LHCN-M2 (cell line): ENCODE measurements at regions not wholly inside any gene's neighbourhood (a gene's known extent, or its start where the extent isn't known, plus 50 kb on each side); places are given as distances from the start of the nearest gene placed in this dataset.

Experiments
- DNase-seq: peaks from one replicate; pipeline ENCODE4 v3.0.0-alpha.2; 2012; ENCODE audit warnings: low read depth

- DNase-seq: no peak
These were observed 529.1 kb upstream of the CCDC54 start for GRCh38 chr3:106848099-106848498.

DNA sequence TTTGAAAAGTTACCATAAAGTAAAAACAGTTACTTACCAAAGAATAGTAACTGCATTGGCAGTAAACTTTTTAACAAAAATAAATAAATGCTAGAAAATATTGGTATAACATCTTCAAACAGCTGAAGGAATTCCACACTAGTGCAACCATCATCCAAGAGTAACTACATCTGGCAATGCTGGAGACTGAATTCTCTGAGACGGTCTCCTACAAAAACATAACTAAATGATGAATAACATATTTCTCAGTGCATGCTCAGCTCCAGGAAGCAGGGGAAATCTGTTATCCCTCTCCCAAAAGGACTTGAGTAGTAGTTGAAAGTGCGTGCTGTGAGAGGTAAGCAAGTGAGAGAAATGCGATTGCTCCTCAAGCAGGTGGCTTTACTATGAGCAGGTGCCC, 526.8 kb upstream of the CCDC54 start:
- peak; percentile 77 for DNase-seq

GRCh38 chr3:106858321-106858720, 518.9 kb upstream of the CCDC54 start:
- DNase-seq: peak; percentile 80

DNA sequence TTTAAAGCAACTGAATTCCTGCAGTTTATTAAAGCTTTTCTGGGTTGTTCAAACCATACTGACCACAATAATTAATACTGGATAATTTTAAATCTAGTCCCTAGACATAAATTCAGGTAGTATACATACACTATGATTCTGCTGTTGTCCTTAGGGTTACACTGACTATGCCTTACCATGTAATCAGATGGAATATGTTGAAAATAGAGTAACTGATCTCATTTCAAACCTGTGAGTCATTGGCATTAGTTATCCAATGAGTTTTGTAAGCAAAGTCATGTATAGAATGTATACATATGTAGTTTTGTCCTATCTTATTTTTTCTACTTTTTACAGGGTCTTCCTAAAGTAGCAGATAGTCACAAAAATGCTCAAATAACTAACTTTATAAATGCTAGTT, 517.1 kb upstream of the CCDC54 start:
- no peak for DNase-seq

GRCh38 chr3:106862067-106862466, 515.2 kb upstream of the CCDC54 start:
- peak; percentile 82 for DNase-seq

DNA sequence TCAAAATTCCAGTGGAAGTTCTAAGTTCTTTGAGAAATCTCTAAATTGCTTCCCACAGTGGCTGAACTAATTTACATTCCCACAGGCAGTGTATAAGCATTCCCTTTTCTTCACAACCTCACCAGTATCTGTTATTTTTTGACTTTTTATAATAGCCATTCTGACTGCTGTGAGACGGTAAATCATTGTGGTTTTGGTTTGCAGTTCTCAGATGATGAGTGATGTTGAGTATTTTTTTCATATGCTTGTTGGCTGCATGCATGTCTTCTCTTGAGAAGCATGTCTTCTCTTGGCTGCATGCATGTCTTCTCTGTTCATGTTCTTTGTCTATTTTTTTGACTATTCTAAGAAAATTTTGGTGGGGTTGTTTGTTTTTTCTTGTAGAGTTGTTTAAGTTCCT, 499.6 kb upstream of the CCDC54 start:
- peak; percentile 47 for DNase-seq

GRCh38 chr3:106880206-106880605, 497.0 kb upstream of the CCDC54 start:
- no peak for DNase-seq

GRCh38 chr3:106881186-106881585, 496.1 kb upstream of the CCDC54 start:
- DNase-seq: no peak

- no peak for DNase-seq
These were observed 494.9 kb upstream of the CCDC54 start for GRCh38 chr3:106882297-106882696.

DNA sequence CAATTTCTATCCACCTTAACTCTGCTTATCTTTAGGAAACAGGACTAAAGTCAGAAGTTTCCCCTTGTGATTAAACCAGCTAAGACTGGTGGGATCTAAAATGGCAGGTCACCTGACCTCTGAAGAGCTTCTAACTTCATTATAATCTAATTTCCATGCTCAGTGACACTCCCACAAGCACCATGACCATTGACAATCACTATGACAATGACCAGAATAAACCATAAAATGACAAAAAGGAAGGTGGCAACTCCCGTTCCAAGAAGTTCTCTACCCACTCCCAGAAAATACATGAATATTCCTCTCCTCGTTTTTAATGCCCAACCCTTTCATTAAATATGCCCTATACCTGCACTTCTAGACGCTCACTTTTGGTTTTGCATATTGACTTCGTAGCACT, 471.2 kb upstream of the CCDC54 start:
- no peak for DNase-seq

DNA sequence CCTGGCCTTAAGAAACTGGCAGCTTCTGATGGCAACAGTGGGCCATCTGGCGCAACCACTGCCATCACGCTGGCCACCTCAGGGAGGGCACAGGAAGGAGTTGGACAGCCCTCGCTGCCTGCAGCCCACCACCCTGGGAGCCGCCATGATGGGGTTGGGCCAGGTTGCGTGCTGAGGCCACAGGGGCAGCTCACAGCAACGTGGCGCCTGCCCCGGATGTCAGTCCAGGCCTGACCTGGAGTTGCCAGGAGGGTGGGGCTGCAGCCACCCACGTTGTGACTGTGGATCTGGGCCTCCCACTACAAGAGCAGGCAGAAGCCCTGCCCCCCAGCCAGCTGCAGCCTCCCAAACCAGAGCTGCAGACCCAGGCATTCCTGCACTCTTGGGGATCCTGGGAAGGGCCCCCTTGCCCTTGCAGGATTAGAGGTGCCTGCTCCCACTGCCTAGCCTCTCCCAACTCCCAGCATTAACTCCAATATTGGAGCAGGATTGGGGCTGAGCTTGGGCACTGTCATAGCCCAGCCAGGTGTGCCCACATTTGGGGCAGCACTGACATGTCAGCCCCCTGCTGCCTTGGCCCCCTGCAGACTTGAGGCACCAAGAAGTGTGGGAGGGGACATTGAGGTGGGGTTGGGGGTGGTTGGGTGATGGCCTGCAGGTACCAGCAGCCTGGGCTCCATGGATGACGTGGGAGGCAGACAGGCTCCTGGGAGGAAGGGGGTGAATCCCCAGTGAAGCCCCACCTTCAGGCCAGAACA, 468.9 kb upstream of the CCDC54 start:
- DNase-seq: no peak

DNA sequence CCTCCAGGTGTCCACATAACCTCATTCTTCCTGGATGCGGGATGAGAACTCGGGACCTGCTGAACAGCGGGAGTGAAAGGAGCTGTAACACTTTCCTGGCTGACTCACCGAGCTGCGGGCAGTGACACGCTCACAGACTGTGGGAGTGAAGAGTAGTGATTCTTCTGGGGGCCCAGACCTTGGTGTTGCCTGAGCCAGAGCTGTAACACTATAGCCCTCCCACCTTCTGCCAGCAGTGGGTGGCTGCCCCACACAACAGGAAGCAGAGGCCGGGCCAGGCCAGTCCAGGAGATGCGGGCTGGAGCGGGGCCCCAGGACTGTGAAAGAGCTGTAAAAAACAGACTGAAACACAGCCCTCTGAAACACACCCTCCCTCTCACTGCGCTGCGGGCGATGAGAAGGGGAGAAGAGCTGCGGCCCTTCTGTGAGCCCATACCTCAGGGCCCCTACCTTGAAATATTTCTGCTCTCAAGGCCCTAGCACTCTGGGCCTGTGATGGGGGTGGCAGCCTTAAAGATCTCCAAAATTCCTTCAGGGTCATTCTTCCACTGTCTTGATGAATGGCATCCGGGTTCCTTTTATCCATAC, 464.0 kb upstream of the CCDC54 start:
- no peak for DNase-seq

DNA sequence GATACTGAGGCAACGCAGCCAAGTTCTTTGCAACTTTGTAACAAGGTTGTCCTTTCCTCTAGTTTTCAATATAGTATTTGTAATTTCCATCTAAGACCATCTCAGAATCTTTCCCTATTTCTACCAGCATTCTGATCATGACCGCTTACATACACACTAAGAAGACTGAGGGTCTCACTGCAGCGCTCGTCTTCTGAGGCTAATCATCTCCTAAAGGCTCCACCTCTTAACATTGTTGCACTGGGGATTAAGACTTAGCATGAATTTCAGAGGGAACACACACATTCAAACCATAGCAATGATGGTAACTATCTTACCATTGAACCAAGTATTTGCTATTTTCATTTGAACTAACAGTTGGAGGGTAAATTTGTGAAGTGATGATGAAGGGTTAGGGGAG, 463.3 kb upstream of the CCDC54 start:
- DNase-seq: no peak

DNA sequence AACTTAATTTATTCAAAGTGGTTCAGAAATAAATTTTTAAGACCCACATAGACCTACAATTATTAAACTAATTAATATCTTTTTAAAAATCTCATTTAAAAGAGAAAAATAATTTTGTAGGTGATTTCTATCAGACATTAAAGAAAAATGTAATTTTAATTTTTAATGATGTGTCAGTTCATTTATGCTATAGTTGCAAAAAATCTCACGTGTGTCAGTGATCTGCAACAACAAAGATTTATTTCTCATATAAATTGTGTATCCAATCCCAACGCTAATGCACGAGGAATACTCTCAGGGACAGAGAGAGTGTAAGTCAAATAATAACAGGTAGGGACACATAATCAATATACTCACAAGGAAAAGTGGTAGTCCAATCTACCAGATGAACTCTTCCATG, 456.6 kb upstream of the CCDC54 start:
- DNase-seq: no peak

- no peak for DNase-seq
These were observed 448.2 kb upstream of the CCDC54 start for GRCh38 chr3:106929081-106929480.

DNA sequence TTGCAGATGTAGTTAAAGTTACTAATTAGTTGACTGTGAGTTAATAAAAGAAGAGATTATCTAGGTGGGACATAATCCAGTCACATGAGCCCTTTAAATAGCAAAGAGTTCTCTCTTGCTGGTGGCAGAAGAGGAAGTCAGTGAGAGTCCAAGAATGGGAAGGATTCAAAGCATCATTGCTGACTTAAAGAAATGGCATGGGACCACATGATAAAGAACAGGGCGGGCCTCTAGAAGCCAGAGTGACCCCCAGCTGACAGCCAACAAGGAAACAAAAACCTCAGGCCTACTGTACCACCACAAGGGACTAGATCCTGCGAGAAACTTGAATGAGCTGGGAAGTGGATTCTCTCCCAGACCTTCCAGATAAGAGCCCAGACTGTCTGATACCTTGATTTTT, 447.2 kb upstream of the CCDC54 start:
- no peak for DNase-seq

DNA sequence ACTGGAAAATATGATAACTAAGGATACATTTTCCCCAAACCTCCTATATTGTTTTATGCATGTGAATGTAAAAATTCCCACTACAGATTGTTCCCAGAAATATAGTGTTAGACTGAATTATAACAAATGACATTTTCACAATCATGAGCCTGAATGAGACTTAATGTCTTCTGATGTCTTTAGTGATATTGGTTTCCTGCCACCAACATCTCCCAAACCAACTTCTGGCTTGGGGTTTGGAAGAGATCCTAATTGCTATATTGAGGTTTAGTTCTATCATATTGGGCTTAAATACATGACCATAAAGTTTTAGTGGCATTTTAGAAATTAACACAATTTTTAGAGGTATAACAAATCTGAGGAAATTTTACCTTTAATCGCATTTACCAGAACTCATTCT, 445.3 kb upstream of the CCDC54 start:
- no peak for DNase-seq

- DNase-seq: no peak
These were observed 440.9 kb upstream of the CCDC54 start for GRCh38 chr3:106936337-106936736.

DNA sequence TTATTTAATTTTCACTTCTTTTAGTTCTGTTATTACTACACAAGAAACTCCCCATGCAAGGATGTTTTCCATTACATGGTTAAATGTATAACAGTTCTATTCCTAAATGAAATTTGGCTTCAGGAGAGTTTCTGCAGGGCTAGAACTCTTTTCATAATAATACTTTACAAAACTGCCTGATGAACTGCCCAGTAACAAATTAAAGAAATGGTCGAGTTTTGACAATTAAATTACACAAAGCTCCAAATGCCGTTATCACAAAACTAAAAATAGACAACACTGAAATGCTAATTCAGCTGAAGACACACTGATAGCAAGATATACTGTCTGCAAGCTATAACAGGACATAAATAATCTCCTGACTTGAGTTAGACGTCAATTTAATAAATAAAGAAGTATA, 435.2 kb upstream of the CCDC54 start:
- DNase-seq: no peak

DNA sequence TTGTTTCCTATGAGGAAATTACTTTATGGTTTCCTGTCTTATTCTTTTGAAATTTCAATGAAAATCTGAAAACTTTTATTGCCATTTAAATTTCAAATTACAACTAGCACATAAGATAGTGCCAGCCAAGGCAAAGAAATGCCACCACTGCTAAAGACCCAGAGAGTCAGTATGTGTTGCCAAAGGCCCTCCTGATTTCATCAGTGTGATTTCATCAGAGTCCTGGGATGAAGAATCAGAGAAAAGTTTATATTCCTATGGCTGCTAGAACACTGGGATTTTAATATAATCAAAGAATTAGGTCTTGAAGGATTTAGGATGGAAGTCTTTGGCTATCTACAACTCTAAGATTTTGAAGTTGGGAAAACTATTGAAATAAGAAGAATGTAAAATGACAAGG, 434.2 kb upstream of the CCDC54 start:
- no peak for DNase-seq

DNA sequence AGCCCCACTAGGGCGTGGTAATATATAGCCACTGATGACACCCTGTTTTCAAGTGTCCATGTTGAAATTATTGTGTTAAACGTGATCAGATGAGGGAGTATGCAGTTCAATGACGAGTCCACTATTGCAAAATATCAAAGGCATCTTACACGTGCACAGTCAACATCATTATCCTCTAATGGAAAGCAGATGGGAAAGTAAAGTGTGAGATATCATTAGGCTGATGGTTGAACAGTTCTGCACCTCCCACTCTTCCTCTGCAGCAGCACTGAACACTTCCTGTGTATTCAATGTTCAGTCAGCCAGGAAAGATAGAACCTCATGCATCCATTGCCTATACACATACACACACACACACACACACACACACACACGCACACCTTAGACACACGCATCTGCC, 431.8 kb upstream of the CCDC54 start:
- DNase-seq: no peak

DNA sequence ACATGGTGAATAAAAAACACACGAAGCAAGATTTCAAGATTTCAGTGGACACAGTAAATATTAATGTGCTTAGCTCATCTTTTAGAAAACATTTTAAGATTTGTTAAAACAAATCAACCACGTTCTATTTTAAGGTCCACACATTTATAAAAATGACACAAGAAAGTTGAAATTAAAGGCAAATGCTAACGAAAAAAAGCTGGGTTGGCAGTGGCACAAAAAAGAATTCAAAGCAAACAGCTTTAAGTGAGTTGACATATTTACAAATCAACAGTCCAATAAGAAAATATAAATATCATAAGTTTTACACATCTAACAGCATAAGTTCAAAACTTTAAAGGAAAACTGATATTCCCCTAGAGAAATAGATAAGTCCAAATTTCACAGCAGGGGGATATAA, 430.4 kb upstream of the CCDC54 start:
- DNase-seq: no peak

DNA sequence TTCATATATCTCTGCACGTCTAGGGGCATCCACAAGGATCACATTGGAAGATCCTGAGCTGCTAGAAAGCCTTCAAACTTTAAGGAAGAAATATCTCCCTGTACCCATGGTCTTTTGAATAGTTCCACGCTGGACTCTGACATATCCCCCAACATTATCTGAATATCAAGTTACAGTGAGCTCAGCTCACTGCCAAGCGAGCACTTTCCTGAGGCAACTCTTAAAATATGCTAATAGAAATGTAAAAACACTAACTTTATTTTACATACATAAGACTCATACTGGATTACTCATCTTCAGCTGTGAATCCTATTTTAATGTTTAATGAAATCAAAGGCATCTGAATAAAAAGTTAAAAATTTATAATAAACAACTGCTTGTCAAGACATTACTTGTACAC, 420.2 kb upstream of the CCDC54 start:
- DNase-seq: peak; percentile 5

DNA sequence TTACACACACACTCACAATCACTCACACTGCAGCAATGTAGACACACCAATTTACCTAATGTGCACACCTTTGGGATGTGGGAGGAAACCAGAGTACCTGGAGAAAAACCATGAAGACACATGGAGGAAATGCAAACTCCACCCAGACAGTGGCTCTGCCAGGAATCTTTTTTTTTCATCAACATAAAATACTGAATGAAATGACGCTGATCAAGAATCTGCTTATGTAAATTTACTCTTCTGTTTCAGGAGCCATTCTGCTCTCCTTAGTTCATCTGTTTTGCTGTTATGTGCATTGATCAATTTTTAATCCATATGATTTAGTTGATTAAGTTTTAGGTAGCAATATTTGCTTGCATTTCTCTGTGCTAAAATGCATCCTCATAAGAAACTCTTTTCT, 414.2 kb upstream of the CCDC54 start:
- DNase-seq: no peak
